Muscle layer of colon (tissue), 2 donors: ENCODE measurements at regions not wholly inside any gene's neighbourhood (a gene's known extent, or its start where the extent isn't known, plus 50 kb on each side); places are given as distances from the start of the nearest gene placed in this dataset.

ENCODE experiments used
- H3K27ac ChIP-seq: one replicate; pipeline ENCODE4 v1.7.0; 2013; ENCODE audit warnings: low read depth, mild to moderate bottlenecking, low read length, moderate library complexity
- H3K27me3 ChIP-seq, 2 donors: one replicate each; pipeline ENCODE4 v1.7.0; 2013; ENCODE audit warnings: low read length in 2 of 2, mild to moderate bottlenecking in 2 of 2; ENCODE audit not compliant: insufficient read depth in 2 of 2, control insufficient read depth in 1 of 2
- H3K36me3 ChIP-seq: one replicate; pipeline ENCODE4 v1.7.0; 2013; ENCODE audit warnings: mild to moderate bottlenecking, low read length; ENCODE audit not compliant: insufficient read depth
- H3K4me1 ChIP-seq: one replicate; pipeline ENCODE4 v1.7.0; 2013; ENCODE audit warnings: mild to moderate bottlenecking, low read length; ENCODE audit not compliant: insufficient read depth
- H3K4me3 ChIP-seq, 2 donors: one replicate each; pipeline ENCODE4 v1.7.0; 2013; ENCODE audit warnings: low read length in 2 of 2, low read depth in 1 of 2, mild to moderate bottlenecking in 1 of 2, moderate library complexity in 1 of 2
- H3K9ac ChIP-seq: one replicate; pipeline ENCODE4 v1.7.0; 2013; ENCODE audit warnings: low read length
- H3K9me3 ChIP-seq: one replicate; pipeline ENCODE4 v1.7.0; 2013; ENCODE audit warnings: mild to moderate bottlenecking, low read length
- donor health status: abdominal sarcoma.
- donor health status: Adenocarcinoma of cecum.

DNA sequence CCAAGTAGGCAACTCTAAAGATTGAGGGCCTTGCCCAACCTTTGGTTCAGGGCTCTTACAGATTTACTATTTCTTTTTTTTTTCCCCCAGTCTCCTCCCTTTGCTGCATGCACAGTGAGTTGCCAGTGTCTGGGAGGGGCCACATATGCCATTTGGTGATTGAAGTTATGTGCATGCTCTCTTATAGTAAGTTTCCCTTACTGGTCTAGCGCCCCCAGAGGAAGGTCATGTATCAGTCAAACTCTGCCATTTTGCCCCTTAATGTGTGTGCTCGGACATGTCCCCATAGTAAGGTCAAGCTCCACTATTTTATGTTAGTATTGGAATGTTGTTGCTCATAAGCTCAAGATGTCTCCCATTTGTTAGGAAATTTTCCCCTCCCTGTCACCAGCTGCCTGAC, 1138.0 kb upstream of the SLC10A2 start:
- Histone ChIP-seq H3K9ac (no peak overlapping the region), H3K27me3 (no peaks in the 10 kb centered on the region), H3K36me3 (no peaks in the 10 kb centered on the region), H3K9me3 (no peaks in the 10 kb centered on the region), H3K27ac (no peak overlapping the region), H3K4me1 (no peaks in the 10 kb centered on the region), H3K4me3 (no peak overlapping the region)

DNA sequence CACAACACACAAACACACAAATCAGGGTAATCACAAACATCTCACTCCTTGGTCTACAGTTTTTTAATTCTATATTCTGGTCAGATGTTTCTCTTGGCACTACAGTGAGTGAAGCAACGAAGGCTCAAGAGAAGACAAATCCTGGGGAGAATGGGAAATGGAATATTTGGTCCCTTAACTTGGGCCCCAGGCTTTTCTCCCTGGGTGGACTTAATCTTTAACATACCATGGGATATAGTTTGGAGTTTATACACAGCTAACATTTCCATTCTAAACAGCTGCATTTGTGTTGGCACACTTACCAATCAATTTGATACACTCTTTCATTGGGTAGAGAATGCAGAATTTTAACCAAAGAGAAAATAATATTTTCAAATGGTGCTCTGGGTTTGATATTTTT, 1132.6 kb upstream of the SLC10A2 start:
- no peaks in the 10 kb centered on the region for H3K4me1 ChIP-seq
- no peaks in the 10 kb centered on the region for H3K36me3 ChIP-seq
- no peaks in the 10 kb centered on the region for H3K27me3 ChIP-seq
- H3K4me3 ChIP-seq, result no peak overlapping the region
- H3K9me3 ChIP-seq, result no peaks in the 10 kb centered on the region
- no peak overlapping the region for H3K27ac ChIP-seq
- H3K9ac ChIP-seq, result no peak overlapping the region

DNA sequence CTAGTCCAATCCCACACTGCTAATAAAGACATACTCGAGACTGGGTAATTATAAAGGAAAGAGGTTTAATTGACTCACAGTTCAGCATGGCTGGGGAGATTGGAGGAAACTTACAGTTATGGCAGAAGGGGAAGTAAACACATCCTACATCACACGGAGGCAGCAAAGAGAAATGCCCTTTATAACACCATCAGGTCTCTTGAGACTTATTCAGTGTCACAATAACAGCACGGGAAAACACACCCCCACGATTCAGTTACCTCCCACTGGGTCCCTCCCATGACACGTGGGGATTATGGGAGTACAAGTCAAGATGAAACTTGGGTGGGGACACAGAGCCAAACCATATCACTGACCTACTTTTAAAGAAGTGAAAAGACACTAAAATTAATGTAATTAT, 1130.4 kb upstream of the SLC10A2 start:
- H3K4me3 ChIP-seq, result no peak overlapping the region
- no peaks in the 10 kb centered on the region for H3K9me3 ChIP-seq
- H3K27ac ChIP-seq, result no peak overlapping the region
- no peaks in the 10 kb centered on the region for H3K4me1 ChIP-seq
- H3K27me3 ChIP-seq, result no peaks in the 10 kb centered on the region
- no peaks in the 10 kb centered on the region for H3K36me3 ChIP-seq
- H3K9ac ChIP-seq, result no peak overlapping the region

DNA sequence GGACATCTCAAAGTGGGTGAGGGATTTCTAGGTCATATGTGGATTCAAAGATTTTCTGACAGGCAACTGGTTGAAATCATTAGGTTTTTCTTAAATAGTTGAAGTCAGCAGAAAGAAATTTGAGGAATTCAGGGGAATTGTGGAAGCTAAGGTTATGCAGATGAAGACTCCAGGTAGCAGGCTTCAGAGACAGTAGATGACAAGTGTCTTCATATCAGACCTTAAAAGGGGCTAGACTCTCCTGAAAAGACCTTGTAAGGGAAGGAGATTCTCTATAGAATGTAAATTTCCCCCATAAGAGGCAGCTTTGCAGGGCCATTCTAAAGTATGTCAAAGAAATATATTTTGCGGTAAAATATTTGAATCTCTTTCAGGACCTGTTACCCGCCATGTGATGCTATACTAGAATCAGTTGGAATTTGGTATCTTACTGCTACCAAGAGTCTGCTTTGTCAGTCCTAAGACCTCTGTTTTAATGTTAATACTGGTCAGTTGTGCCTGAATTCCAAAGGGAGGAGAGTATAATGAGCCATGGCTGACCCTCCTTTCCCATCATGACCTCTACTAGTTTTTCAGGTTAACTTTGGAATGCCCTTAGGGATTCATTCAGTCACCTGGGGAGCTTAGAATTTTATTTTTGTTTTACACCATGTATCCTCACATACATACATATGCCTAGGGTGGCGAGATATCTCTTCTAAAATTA, 1115.5 kb upstream of the SLC10A2 start:
- no peak overlapping the region for H3K4me3 ChIP-seq
- no peak overlapping the region for H3K9ac ChIP-seq
- no peaks in the 10 kb centered on the region for H3K9me3 ChIP-seq
- no peak overlapping the region for H3K27ac ChIP-seq
- no peaks in the 10 kb centered on the region for H3K36me3 ChIP-seq
- H3K4me1 ChIP-seq, result no peaks in the 10 kb centered on the region
- no peaks in the 10 kb centered on the region for H3K27me3 ChIP-seq

DNA sequence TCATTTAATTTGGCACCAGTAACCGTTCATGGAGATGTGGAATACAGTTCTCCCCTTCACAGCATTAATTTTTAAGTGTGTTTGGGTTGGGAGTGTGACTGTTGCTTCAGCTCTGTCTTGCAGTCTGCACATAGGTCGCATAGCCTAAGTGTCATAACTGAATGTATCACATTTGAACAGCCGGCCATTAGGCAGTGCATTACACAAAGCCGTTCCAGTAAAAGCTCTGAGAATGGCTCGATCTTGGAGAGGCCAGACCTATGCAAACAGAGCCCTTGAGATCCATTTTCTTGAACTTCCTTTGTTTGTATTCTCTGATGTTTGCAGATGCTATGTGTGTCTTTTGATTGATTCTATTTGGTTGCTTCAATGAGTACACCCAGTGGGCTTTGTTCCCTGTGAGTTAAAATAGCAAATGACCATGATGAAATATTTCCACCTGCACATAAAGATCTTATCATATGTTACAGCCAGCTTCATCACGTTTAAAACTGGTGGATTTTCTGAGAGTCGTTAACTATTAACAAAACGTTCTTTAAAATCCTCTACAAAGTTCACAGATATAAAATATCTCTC, 1104.9 kb upstream of the SLC10A2 start:
- Histone ChIP-seq H3K9me3 (no peaks in the 10 kb centered on the region), H3K36me3 (no peaks in the 10 kb centered on the region), H3K27me3 (no peaks in the 10 kb centered on the region)

DNA sequence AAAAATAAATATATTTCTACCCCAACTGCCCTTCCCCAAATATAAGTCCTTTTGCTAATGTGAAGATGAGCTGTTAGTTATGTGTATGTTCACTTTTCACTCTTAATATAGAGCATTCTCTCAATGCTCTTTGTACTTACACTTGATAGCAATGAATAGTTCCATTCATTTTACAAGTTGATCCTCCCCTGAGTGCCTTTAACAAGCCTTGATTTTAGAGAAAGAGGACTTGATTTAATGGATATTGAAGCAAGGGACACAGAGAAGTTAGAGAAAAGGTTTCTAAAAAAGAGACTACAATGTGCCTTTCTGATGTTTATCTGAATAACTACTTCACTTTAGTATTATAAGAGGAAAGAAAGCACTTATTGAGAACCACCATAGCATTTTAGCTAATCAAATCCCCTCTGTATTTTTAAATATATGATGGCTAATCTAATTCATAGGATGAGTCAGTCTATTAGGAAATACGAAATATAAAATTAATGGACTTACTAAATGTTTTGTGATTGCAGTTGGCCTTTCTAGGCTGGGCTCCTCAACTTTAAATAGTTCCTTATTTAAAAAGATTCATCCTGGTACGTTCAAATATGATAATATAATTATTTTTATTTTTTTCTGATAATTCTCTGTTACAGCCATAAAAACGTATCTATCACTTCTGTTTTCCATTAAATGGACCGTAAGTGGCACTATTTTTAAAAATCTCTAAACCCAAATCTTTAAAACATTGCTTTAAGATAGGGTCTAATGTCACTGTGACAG, 1097.8 kb upstream of the SLC10A2 start:
- Histone ChIP-seq H3K27me3 (no peaks in the 10 kb centered on the region), H3K4me3 (no peak overlapping the region), H3K27ac (no peak overlapping the region), H3K36me3 (no peaks in the 10 kb centered on the region), H3K4me1 (no peaks in the 10 kb centered on the region), H3K9me3 (no peaks in the 10 kb centered on the region), H3K9ac (no peak overlapping the region)

More for the DNA sequence above, 1104.9 kb upstream of the SLC10A2 start:
- Histone ChIP-seq H3K9ac (no peak overlapping the region), H3K27ac (no peak overlapping the region), H3K4me3 (no peak overlapping the region), H3K4me1 (no peaks in the 10 kb centered on the region)

DNA sequence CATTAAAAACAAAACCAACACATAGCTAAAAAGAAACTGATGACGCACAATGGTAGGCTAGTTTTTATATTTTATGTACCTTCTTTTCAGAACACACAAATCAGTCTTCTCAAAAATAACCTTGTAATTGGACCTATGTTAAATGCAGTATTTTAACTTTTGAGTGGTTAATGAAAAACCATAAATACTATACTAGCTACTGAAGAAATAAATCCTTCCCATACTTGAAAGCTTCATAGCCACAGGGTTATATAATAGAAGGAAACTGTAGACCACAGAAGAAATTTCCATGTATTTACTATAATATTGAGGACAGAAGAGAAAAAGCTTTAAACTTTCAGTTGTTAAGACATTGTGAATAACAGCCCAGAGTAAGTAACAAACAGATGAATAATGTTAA, 1094.3 kb upstream of the SLC10A2 start:
- Histone ChIP-seq H3K36me3 (no peaks in the 10 kb centered on the region), H3K9ac (no peak overlapping the region), H3K4me3 (no peak overlapping the region), H3K9me3 (no peaks in the 10 kb centered on the region), H3K27me3 (no peaks in the 10 kb centered on the region), H3K4me1 (no peaks in the 10 kb centered on the region), H3K27ac (no peak overlapping the region)

DNA sequence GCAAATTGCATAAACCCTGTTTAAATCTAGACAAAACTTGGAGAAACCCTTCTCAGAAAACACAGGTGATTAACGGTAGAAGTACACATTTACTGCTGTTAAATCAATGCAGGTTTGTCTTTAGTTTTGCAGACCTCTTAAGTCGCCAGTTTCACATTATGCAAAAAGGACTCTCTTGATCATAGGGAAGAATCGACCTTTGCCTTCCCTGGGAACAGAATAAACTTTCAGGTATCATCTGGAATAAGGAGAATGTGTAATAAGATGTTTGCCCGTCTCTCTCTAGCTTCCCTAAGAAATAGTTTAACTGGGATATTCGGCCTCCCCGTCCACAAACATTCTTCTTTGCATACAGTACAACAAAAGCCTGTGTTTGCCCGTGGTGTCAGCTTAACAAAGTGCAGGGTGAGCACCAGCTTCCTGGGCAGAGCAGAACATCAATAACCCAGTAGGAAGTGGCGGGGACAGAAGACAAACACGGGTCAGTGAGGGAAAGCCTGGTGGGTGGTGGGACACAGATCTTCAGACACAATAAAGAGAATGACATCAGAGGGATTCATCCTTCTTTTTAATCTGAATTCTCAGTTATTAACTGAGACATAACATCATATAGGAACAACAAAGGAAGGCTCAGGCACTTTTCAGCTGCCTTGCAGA, 1077.7 kb upstream of the SLC10A2 start:
- Histone ChIP-seq H3K4me3 (no peak overlapping the region), H3K27me3 (no peaks in the 10 kb centered on the region), H3K4me1 (no peaks in the 10 kb centered on the region), H3K9me3 (no peaks in the 10 kb centered on the region), H3K27ac (no peak overlapping the region), H3K36me3 (no peaks in the 10 kb centered on the region), H3K9ac (no peak overlapping the region)

DNA sequence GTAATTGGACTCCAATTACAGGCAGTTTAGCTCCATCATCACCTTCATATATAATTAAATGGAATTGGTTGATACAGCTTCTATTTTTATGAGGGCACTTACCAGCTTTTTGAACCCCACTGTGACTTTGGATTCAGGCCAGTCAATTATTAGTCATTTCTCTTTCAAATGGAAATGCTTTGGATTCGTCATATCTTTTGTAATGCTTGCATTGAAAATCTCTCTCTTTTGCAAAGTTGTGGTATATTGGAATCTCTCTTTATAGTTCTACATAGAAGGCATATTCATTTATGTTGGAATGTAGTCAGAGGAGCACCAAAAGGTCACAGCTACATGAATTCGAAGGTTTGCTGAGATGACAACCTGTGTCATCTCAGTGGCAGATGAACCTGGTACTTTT, 1074.3 kb upstream of the SLC10A2 start:
- H3K27ac ChIP-seq, result no peak overlapping the region
- H3K27me3 ChIP-seq, result no peaks in the 10 kb centered on the region
- no peak overlapping the region for H3K4me3 ChIP-seq
- no peaks in the 10 kb centered on the region for H3K36me3 ChIP-seq
- H3K9me3 ChIP-seq, result no peaks in the 10 kb centered on the region
- no peaks in the 10 kb centered on the region for H3K4me1 ChIP-seq
- H3K9ac ChIP-seq, result no peak overlapping the region

DNA sequence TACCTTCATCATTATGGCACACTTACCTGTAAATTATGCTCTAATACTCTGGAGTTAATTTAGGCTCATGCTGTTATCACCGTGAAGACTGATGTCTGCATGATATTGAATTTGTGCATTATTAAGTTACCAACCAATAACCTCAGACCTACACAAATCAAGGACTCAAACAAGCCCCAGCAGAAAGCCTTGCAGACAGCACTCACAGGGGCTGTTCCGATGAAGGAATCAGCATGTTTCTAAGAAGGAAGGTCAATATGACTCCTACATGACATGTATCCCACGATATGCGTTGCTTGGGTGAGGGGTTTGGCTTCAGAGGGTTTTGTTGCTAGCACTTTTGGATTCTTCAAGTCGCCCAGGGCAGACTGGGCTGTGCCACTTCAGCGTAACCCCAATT, 1071.2 kb upstream of the SLC10A2 start:
- Histone ChIP-seq H3K4me1 (no peaks in the 10 kb centered on the region), H3K27me3 (no peaks in the 10 kb centered on the region), H3K36me3 (no peaks in the 10 kb centered on the region), H3K4me3 (no peak overlapping the region), H3K9me3 (no peaks in the 10 kb centered on the region), H3K27ac (no peak overlapping the region), H3K9ac (no peak overlapping the region)

DNA sequence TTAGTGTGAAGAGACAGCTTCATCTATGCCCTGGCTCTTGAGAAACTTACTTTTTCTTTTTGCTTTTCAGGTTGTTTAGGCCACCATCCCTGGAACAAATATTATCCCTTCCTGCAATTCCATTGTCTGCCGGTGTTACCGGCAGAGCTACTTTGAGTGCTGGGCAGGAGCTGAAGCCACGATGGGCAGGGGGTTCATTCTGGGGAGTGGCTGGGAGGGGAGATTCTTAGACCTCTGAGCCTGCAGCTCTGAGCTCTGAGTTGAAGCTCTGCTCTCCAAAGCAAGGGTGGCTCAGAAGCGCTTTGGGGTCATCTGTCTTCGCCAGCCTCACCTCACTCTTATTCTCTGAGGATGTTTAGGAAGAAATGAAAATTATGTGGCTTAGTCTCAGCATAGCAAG, 1066.6 kb upstream of the SLC10A2 start:
- Histone ChIP-seq H3K4me3 (no peak overlapping the region), H3K9me3 (no peaks in the 10 kb centered on the region), H3K27ac (no peak overlapping the region), H3K4me1 (no peaks in the 10 kb centered on the region), H3K9ac (no peak overlapping the region), H3K36me3 (no peaks in the 10 kb centered on the region), H3K27me3 (no peaks in the 10 kb centered on the region)
